ENCODE measurements at regions not wholly inside any gene's neighbourhood (a gene's known extent, or its start where the extent isn't known, plus 50 kb on each side); places are given as distances from the start of the nearest gene placed in this dataset.

DNA sequence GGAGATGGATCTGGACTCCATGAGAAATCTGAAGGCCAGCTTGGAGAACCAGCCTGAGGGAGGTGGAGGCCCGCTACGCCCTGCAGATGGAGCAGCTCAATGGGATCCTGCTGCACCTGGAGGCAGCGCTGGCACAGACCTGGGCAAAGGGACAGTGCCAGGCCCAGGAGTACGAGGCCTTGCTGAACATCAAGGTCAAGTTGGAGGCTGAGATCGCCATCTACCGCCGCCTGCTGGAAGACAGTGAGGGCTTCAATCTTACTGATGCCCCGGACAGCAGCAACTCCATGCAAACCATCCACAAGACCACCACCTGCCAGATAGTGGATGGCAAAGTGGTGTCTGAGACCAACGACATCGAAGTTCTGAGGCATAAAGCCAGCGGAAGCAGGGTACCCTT lies 601.5 kb upstream of the ZP4 start:
- TF ChIP-seq, protein P1, sequence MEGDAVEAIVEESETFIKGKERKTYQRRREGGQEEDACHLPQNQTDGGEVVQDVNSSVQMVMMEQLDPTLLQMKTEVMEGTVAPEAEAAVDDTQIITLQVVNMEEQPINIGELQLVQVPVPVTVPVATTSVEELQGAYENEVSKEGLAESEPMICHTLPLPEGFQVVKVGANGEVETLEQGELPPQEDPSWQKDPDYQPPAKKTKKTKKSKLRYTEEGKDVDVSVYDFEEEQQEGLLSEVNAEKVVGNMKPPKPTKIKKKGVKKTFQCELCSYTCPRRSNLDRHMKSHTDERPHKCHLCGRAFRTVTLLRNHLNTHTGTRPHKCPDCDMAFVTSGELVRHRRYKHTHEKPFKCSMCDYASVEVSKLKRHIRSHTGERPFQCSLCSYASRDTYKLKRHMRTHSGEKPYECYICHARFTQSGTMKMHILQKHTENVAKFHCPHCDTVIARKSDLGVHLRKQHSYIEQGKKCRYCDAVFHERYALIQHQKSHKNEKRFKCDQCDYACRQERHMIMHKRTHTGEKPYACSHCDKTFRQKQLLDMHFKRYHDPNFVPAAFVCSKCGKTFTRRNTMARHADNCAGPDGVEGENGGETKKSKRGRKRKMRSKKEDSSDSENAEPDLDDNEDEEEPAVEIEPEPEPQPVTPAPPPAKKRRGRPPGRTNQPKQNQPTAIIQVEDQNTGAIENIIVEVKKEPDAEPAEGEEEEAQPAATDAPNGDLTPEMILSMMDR (IDR thresholded peaks at IDR 0.05), result no peak
- TF ChIP-seq, protein P2, sequence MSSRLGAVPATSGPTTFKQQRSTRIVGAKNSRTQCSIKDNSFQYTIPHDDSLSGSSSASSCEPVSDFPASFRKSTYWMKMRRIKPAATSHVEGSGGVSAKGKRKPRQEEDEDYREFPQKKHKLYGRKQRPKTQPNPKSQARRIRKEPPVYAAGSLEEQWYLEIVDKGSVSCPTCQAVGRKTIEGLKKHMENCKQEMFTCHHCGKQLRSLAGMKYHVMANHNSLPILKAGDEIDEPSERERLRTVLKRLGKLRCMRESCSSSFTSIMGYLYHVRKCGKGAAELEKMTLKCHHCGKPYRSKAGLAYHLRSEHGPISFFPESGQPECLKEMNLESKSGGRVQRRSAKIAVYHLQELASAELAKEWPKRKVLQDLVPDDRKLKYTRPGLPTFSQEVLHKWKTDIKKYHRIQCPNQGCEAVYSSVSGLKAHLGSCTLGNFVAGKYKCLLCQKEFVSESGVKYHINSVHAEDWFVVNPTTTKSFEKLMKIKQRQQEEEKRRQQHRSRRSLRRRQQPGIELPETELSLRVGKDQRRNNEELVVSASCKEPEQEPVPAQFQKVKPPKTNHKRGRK (CRISPR knock-in tag; IDR thresholded peaks at IDR 0.05; ENCODE audit: borderline replicate concordance), result no peak
- TF ChIP-seq CBFB (CRISPR knock-in tag; IDR thresholded peaks at IDR 0.05; ENCODE audit: low read depth), result no peak
